Panc1 (cell line): ENCODE measurements at regions not wholly inside any gene's neighbourhood (a gene's known extent, or its start where the extent isn't known, plus 50 kb on each side); places are given as distances from the start of the nearest gene placed in this dataset.
A peak's percentile ranks its signal among the peaks of the same experiment; 100 is the strongest.

Source experiments
- ATAC-seq: fragments of 200-7000 bp; cut with Tn5 transposase; 2 replicates; pipeline ENCODE4 v1.9.1; 2020; ENCODE audit warnings: mild to moderate bottlenecking, moderate library complexity
- BruUV-seq: library from RNA; stranded (reverse); fragments of 400-500 nt; replicated peaks from 2 replicates; lab custom pipeline; 2021; lab: Mats Ljungman, UMichigan
- CTCF ChIA-PET: fragments of 300-600 bp; sonication (Branson Sonifier 250); formaldehyde crosslinking; loops from one replicate; lab custom pipeline; 2022; ENCODE audit warnings: antibody characterized with exemption; lab: Charles Lee
- POLR2A ChIA-PET: fragments of 300-600 bp; sonication (Branson Sonifier 250); formaldehyde crosslinking; loops from one replicate; lab custom pipeline; 2022; ENCODE audit warnings: antibody characterized with exemption; lab: Charles Lee
- DNase-seq: peaks from one replicate; pipeline ENCODE4 v3.0.0-alpha.2; 2010; ENCODE audit warnings: low read depth, low spot score
- H3K27ac ChIP-seq: 2 replicates; pipeline ENCODE4 v1.5.1; 2011; ENCODE audit warnings: mild to moderate bottlenecking, low read length, inconsistent platforms
- H3K27me3 ChIP-seq: fragments of 200-500 bp; sonication (Bioruptor generic); 2 replicates; pipeline ENCODE4 v1.6.0; 2014; ENCODE audit warnings: low read length, inconsistent platforms; ENCODE audit not compliant: control insufficient read depth, insufficient read depth
- H3K36me3 ChIP-seq: fragments of 200-500 bp; sonication (Bioruptor generic); 2 replicates; pipeline ENCODE4 v1.5.1; 2014; ENCODE audit warnings: inconsistent platforms, mild to moderate bottlenecking, low read length, moderate library complexity; ENCODE audit not compliant: control insufficient read depth, insufficient read depth
- H3K4me1 ChIP-seq: 2 replicates; pipeline ENCODE4 v1.5.1; 2011; ENCODE audit warnings: inconsistent platforms, mild to moderate bottlenecking, low read length, moderate library complexity; ENCODE audit not compliant: control insufficient read depth, insufficient read depth
- H3K4me3 ChIP-seq, 2 experiments: 2 replicates each; pipeline ENCODE4 v1.5.1; 2011 to 2012; ENCODE audit warnings: low read depth in 2 of 2, low read length in 2 of 2, mild to moderate bottlenecking in 2 of 2, inconsistent platforms in 1 of 2, moderate library complexity in 1 of 2
- H3K9me3 ChIP-seq: fragments of 200-500 bp; sonication (Bioruptor generic); 2 replicates; pipeline ENCODE4 v1.5.1; 2014; ENCODE audit warnings: low read depth, mild to moderate bottlenecking, inconsistent platforms, low read length, moderate library complexity; ENCODE audit not compliant: control insufficient read depth, insufficient read depth
- POLR2AphosphoS5 ChIP-seq: IDR thresholded peaks from 2 replicates; pipeline ENCODE4 v1.6.1; 2012; ENCODE audit warnings: mild to moderate bottlenecking, low read depth, low read length, moderate library complexity
- SIN3A ChIP-seq: IDR thresholded peaks from 2 replicates; pipeline ENCODE4 v1.6.1; 2012; ENCODE audit warnings: low read depth, mild to moderate bottlenecking, low read length, moderate library complexity, borderline replicate concordance; ENCODE audit not compliant: insufficient read depth
- TCF7L2 ChIP-seq: IDR thresholded peaks from 2 replicates; pipeline ENCODE4 v1.6.1; 2011; ENCODE audit warnings: mild to moderate bottlenecking, low read depth, low read length, inconsistent platforms
- in situ Hi-C: cut with HindIII; loops from 2 replicates; pipeline ENCODE4 v1.10.0; 2016; ENCODE audit warnings: low sequenced_read_pairs, low pct_unique_long_range_greater_than_20kb
- intact Hi-C: fragments of 100-400 bp; cut with micrococcal nuclease; formaldehyde crosslinking; loops from one replicate; pipeline ENCODE4 v1.10.0; 2022; ENCODE audit not compliant: unreplicated experiment
- TF ChIP-seq, protein P1 (sequence below): fragments of 450-650 bp; IDR thresholded peaks from 2 replicates; pipeline ENCODE4 v1.5.1; 2017; ENCODE audit warnings: mild to moderate bottlenecking
- TF ChIP-seq, protein P2 (sequence below), 2 experiments: IDR thresholded peaks; 2 replicates each; pipeline ENCODE4 v1.6.1; 2011 to 2012; ENCODE audit warnings: low read depth in 2 of 2, control low read depth in 1 of 2, low read length in 1 of 2, mild to moderate bottlenecking in 1 of 2, moderate library complexity in 1 of 2; ENCODE audit not compliant: insufficient read depth in 1 of 2

DNA sequence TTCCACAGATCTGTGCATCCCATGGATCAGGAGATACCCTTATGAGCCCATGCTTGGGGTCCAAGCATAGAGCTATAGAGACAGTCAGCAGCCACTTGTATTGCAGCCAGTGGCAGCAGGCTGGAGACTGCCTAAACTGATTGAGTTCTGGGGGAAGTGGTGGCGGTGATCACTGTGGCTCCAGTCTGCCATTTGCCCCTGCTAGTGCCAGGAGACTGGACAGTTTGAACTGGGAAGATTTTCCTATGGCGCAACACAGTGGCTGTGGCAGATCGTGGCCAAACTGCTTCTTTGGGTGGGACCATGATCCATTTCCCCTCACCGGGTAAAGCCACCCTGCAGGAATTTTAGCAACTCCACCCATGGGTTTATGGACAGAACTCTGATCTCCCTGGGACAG, 679.7 kb upstream of the SEMA3D start:
- BruUV-seq: no TSS peak
- ATAC-seq: no peak
- POLR2A ChIA-PET: no interaction called here

DNA sequence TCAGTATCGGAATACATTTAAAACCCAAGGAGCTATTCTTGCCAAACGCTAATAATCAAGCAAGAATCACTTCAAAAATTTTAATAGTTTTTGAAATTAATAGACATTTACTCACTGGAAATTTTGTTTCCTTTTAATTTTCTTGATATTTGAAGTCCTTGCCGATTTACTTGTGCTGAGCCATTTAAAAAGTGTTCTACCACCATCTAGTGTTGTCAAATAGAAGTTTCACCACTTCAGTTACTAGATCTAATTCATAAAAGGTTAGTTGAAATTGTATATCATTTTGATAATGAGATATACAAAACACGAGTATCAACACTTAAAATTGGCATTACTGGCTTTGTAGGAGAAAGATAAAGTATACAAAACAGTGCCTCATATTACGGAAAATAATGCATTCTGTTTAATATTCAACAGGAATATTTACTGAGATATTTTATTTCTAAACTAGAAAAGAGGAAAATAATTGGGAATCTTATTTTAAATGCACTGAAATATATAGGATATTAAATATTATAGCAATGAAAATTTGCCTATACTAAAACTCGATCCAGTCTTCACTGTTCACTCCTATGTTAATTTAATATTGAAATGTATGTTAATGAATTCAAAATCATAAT, 664.8 kb upstream of the SEMA3D start:
- CTCF ChIA-PET: no interaction called here
- TF ChIP-seq SIN3A (no peak), TCF7L2 (no peak)
- TF ChIP-seq, protein P1, sequence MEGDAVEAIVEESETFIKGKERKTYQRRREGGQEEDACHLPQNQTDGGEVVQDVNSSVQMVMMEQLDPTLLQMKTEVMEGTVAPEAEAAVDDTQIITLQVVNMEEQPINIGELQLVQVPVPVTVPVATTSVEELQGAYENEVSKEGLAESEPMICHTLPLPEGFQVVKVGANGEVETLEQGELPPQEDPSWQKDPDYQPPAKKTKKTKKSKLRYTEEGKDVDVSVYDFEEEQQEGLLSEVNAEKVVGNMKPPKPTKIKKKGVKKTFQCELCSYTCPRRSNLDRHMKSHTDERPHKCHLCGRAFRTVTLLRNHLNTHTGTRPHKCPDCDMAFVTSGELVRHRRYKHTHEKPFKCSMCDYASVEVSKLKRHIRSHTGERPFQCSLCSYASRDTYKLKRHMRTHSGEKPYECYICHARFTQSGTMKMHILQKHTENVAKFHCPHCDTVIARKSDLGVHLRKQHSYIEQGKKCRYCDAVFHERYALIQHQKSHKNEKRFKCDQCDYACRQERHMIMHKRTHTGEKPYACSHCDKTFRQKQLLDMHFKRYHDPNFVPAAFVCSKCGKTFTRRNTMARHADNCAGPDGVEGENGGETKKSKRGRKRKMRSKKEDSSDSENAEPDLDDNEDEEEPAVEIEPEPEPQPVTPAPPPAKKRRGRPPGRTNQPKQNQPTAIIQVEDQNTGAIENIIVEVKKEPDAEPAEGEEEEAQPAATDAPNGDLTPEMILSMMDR: peak; percentile 49; the same call in 1 of the 2 replicates
- in situ Hi-C loops: no loop called here
- Histone ChIP-seq H3K36me3 (no peaks in the 10 kb centered on the region), H3K9me3 (no peaks in the 10 kb centered on the region), H3K27me3 (no peaks in the 10 kb centered on the region), H3K4me3 (no peak overlapping the region), H3K27ac (no peak overlapping the region), H3K4me1 (no peaks in the 10 kb centered on the region)
- DNase-seq (no peak), ATAC-seq (no peak)
- no TSS peak for BruUV-seq
- intact Hi-C loops: loop anchor here (2.0 kb wide), 1 partner anchor 821 kb away; no protein-coding TSS in a partner anchor
- POLR2A ChIA-PET: no interaction called here

More for the DNA sequence above, 679.7 kb upstream of the SEMA3D start:
- Histone ChIP-seq H3K27ac (no peak overlapping the region), H3K27me3 (no peaks in the 10 kb centered on the region), H3K4me1 (no peaks in the 10 kb centered on the region), H3K9me3 (no peaks in the 10 kb centered on the region), H3K4me3 (no peak overlapping the region), H3K36me3 (no peaks in the 10 kb centered on the region)
- CTCF ChIA-PET: no interaction called here
- no peak for DNase-seq
- TF ChIP-seq, protein P1: no peak
- TF ChIP-seq TCF7L2: no peak
- TF ChIP-seq, protein P2, sequence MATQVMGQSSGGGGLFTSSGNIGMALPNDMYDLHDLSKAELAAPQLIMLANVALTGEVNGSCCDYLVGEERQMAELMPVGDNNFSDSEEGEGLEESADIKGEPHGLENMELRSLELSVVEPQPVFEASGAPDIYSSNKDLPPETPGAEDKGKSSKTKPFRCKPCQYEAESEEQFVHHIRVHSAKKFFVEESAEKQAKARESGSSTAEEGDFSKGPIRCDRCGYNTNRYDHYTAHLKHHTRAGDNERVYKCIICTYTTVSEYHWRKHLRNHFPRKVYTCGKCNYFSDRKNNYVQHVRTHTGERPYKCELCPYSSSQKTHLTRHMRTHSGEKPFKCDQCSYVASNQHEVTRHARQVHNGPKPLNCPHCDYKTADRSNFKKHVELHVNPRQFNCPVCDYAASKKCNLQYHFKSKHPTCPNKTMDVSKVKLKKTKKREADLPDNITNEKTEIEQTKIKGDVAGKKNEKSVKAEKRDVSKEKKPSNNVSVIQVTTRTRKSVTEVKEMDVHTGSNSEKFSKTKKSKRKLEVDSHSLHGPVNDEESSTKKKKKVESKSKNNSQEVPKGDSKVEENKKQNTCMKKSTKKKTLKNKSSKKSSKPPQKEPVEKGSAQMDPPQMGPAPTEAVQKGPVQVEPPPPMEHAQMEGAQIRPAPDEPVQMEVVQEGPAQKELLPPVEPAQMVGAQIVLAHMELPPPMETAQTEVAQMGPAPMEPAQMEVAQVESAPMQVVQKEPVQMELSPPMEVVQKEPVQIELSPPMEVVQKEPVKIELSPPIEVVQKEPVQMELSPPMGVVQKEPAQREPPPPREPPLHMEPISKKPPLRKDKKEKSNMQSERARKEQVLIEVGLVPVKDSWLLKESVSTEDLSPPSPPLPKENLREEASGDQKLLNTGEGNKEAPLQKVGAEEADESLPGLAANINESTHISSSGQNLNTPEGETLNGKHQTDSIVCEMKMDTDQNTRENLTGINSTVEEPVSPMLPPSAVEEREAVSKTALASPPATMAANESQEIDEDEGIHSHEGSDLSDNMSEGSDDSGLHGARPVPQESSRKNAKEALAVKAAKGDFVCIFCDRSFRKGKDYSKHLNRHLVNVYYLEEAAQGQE (IDR thresholded peaks at IDR 0.05; ENCODE audit: insufficient read depth in 1 of 2, low read depth in 2 of 2, low read length in 1 of 2): no peak
- TF ChIP-seq POLR2AphosphoS5: no peak
- no peak for TF ChIP-seq SIN3A
- intact Hi-C loops (no loop called here), in situ Hi-C loops (no loop called here)
